ENCODE measurements at regions not wholly inside any gene's neighbourhood (a gene's known extent, or its start where the extent isn't known, plus 50 kb on each side); places are given as distances from the start of the nearest gene placed in this dataset.
"Not testable (repeated sequence)": the region's sequence is repeated elsewhere in the genome, so short reads cannot be mapped to it uniquely, and the experiment has no call there.

GRCh38 chr13:58379221-58379620 is 747.7 kb downstream of the PCDH17 start:
- no peak for DNase-seq

- not testable (repeated sequence) for DNase-seq
Measured at GRCh38 chr13:58385336-58385735, 753.8 kb downstream of the PCDH17 start.

GRCh38 chr13:58397596-58398387 is 766.2 kb downstream of the PCDH17 start:
- DNase-seq, result no peak

- DNase-seq, result no peak
Measured at GRCh38 chr13:58399263-58399662, 767.7 kb downstream of the PCDH17 start.

- no peak for DNase-seq
Measured at GRCh38 chr13:58406545-58406944, 775.0 kb downstream of the PCDH17 start.

- DNase-seq, result no peak
Measured at GRCh38 chr13:58429917-58430316, 798.4 kb downstream of the PCDH17 start.

GRCh38 chr13:58434943-58435342 is 803.4 kb downstream of the PCDH17 start:
- DNase-seq, result no peak

GRCh38 chr13:58437427-58437826 is 805.9 kb downstream of the PCDH17 start:
- DNase-seq, result no peak

GRCh38 chr13:58446979-58447378 is 815.4 kb downstream of the PCDH17 start:
- no peak for DNase-seq

GRCh38 chr13:58452123-58452623 is 820.6 kb downstream of the PCDH17 start:
- DNase-seq, result no peak

- DNase-seq, result no peak
Measured at GRCh38 chr13:58455094-58455493, 823.5 kb downstream of the PCDH17 start.

GRCh38 chr13:58461217-58461616 is 829.7 kb downstream of the PCDH17 start:
- no peak for DNase-seq

GRCh38 chr13:58463841-58464240 is 832.3 kb downstream of the PCDH17 start:
- no peak for DNase-seq

- no peak for DNase-seq
Measured at GRCh38 chr13:58467176-58467575, 835.6 kb downstream of the PCDH17 start.

- no peak for DNase-seq
Measured at GRCh38 chr13:58472483-58472882, 840.9 kb downstream of the PCDH17 start.

GRCh38 chr13:58474581-58474980 is 843.0 kb downstream of the PCDH17 start:
- DNase-seq, result no peak

GRCh38 chr13:58476206-58476918 is 844.8 kb downstream of the PCDH17 start:
- no peak for DNase-seq

GRCh38 chr13:58478858-58479257 is 847.3 kb downstream of the PCDH17 start:
- no peak for DNase-seq

GRCh38 chr13:58480061-58480460 is 848.5 kb downstream of the PCDH17 start:
- no peak for DNase-seq

- DNase-seq, result no peak
Measured at GRCh38 chr13:58488251-58488650, 856.7 kb downstream of the PCDH17 start.

GRCh38 chr13:58495668-58496067 is 864.1 kb downstream of the PCDH17 start:
- no peak for DNase-seq

GRCh38 chr13:58500938-58501337 is 869.4 kb downstream of the PCDH17 start:
- no peak for DNase-seq

GRCh38 chr13:58504202-58504700 is 872.7 kb downstream of the PCDH17 start:
- DNase-seq, result not testable (repeated sequence)

All from right forelimb (tissue), 1 donor.